HG02571 (cell line): ENCODE measurements at regions not wholly inside any gene's neighbourhood (a gene's known extent, or its start where the extent isn't known, plus 50 kb on each side); places are given as distances from the start of the nearest gene placed in this dataset.
"Not testable (repeated sequence)": the region's sequence is repeated elsewhere in the genome, so short reads cannot be mapped to it uniquely, and the experiment has no call there.

Experiments
- ATAC-seq: cut with Tn5 transposase; IDR thresholded peaks from one replicate; pipeline ENCODE4 v1.9.1; 2021; ENCODE audit warnings: mild to moderate bottlenecking, moderate library complexity; ENCODE audit not compliant: unreplicated experiment

- ATAC-seq, result no peak
Measured at GRCh38 chr9:90069085-90069484, 464.3 kb downstream of the GADD45G start.

- no peak for ATAC-seq
Measured at GRCh38 chr9:90070056-90070455, 465.2 kb downstream of the GADD45G start.

GRCh38 chr9:90070469-90070868 is 465.7 kb downstream of the GADD45G start:
- ATAC-seq, result no peak

- ATAC-seq, result no peak
Measured at GRCh38 chr9:90070931-90071660, 466.3 kb downstream of the GADD45G start.

GRCh38 chr9:90073186-90073945 is 468.6 kb downstream of the GADD45G start:
- no peak for ATAC-seq

GRCh38 chr9:90074316-90074962 is 469.6 kb downstream of the GADD45G start:
- no peak for ATAC-seq

- not testable (repeated sequence) for ATAC-seq
Measured at GRCh38 chr9:90077598-90077997, 472.8 kb downstream of the GADD45G start.

- no peak for ATAC-seq
Measured at GRCh38 chr9:90078988-90079421, 474.2 kb downstream of the GADD45G start.

- no peak for ATAC-seq
Measured at GRCh38 chr9:90085633-90086032, 480.8 kb downstream of the GADD45G start.

GRCh38 chr9:90086101-90086511 is 481.3 kb downstream of the GADD45G start:
- no peak for ATAC-seq

GRCh38 chr9:90088434-90088833 is 483.6 kb downstream of the GADD45G start:
- ATAC-seq, result no peak

- ATAC-seq, result no peak
Measured at GRCh38 chr9:90088856-90089255, 484.0 kb downstream of the GADD45G start.

- ATAC-seq, result no peak
Measured at GRCh38 chr9:90090997-90091396, 486.2 kb downstream of the GADD45G start.

- no peak for ATAC-seq
Measured at GRCh38 chr9:90092508-90092907, 487.7 kb downstream of the GADD45G start.

- no peak for ATAC-seq
Measured at GRCh38 chr9:90095682-90096081, 490.9 kb downstream of the GADD45G start.

- ATAC-seq, result no peak
Measured at GRCh38 chr9:90097237-90097636, 492.4 kb downstream of the GADD45G start.

- ATAC-seq, result no peak
Measured at GRCh38 chr9:90098408-90098807, 493.6 kb downstream of the GADD45G start.

GRCh38 chr9:90099262-90099963 is 494.6 kb downstream of the GADD45G start:
- no peak for ATAC-seq

- ATAC-seq, result no peak
Measured at GRCh38 chr9:90100014-90100413, 495.2 kb downstream of the GADD45G start.

GRCh38 chr9:90102292-90102901 is 497.6 kb downstream of the GADD45G start:
- ATAC-seq, result peak; percentile 91

GRCh38 chr9:90103771-90104170 is 499.0 kb downstream of the GADD45G start:
- ATAC-seq, result no peak
